ENCODE measurements at regions not wholly inside any gene's neighbourhood (a gene's known extent, or its start where the extent isn't known, plus 50 kb on each side); places are given as distances from the start of the nearest gene placed in this dataset.
"Not testable (repeated sequence)": the region's sequence is repeated elsewhere in the genome, so short reads cannot be mapped to it uniquely, and the experiment has no call there.

GRCh38 chr2:111320965-111321364, 200.3 kb downstream of the BCL2L11 start:
- peak; percentile 9 for DNase-seq

GRCh38 chr2:111323384-111323783, 202.7 kb downstream of the BCL2L11 start:
- not testable (repeated sequence) for DNase-seq

DNA sequence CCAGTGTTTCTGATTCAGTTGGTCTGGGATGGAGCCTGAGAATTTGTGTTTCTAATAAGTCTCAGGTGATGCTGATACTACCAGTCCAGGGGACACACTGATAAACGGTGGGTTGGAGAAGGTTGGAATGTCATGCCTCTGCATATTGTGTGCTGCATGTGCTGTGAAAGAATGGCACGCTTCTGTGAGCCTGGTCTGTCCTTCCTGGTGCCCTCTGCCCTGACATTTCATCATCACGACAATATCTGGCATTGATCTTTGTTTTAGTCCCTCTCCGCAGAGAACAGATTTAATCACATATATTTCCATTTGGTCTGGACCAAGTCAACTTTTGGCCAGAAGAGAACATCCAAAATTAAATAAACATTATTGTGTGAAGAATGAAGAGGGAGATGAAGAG, 207.0 kb downstream of the BCL2L11 start:
- not testable (repeated sequence) for DNase-seq

- DNase-seq, result not testable (repeated sequence)
These were observed 208.6 kb downstream of the BCL2L11 start for GRCh38 chr2:111329309-111329708.

GRCh38 chr2:111331099-111331724, 210.5 kb downstream of the BCL2L11 start:
- DNase-seq, result not testable (repeated sequence)

- not testable (repeated sequence) for DNase-seq
These were observed 214.7 kb downstream of the BCL2L11 start for GRCh38 chr2:111335220-111335907.

- DNase-seq, result not testable (repeated sequence)
These were observed 217.8 kb downstream of the BCL2L11 start for GRCh38 chr2:111338474-111338873.

GRCh38 chr2:111339476-111339875, 218.8 kb downstream of the BCL2L11 start:
- DNase-seq, result not testable (repeated sequence)

DNA sequence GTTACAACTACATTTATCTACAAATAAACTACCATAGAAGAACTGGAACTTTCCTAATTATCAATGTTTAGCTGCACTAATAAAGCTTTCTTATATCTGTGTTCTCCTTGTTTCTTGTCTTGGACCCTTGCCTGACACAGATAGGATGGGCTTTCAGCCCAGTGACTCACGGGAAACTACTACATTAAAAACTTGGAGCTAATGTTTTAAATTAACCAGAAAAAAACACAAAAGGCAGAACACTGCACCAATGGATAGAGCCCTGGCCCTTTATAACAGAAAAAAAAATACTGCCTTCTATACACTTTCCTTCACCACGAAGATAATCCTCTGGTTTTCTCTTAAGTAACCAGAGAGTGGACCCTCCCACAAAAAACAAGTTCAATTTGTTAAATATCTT, 223.9 kb downstream of the BCL2L11 start:
- DNase-seq, result not testable (repeated sequence)

GRCh38 chr2:111345439-111345838, 224.7 kb downstream of the BCL2L11 start:
- DNase-seq, result not testable (repeated sequence)

DNA sequence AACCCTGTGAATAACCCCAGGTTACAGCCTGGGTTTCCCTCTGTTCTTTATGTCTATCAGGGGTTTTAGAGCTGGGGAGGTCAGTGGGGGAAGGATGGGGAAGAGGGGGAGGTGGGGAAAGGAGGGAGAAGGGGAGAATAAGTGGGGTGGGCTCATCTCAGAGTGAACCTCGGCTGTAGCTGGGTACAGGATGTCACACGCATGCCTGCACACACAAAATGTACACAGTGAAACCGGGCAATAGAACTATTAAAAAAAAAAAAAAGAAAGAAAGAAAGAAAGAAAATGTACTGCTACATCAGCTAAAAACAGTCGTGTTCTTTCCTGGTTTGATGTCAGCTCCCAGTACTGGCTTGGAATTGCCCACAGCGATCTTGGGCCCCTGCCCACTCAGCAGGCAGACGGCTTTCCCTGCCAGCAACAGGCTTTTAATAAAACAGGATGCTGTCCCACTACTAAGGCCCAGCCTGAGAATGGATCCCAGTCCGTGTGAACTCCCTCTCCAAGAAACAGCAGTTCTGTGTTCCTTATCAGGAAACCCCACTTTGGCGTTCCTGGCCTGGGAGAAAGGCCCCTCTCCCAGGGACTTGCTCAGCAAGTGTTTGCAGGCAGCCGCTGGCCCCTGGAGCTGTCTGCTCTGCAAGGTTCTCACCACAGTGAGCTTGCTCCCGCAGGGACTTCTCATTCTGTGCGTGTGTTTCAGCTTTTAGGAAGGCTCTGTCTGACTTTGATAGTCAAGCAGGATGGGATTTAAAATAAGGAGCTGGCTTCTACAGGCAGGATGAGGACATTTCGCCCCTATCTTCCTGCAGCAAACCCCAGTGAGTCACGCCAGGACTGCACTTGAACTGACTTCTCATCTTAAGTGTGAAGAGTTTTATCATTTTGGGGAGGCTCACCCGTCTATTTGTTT, 225.6 kb downstream of the BCL2L11 start:
- DNase-seq, result not testable (repeated sequence)

- DNase-seq, result not testable (repeated sequence)
These were observed 227.0 kb downstream of the BCL2L11 start for GRCh38 chr2:111347695-111348094.

DNA sequence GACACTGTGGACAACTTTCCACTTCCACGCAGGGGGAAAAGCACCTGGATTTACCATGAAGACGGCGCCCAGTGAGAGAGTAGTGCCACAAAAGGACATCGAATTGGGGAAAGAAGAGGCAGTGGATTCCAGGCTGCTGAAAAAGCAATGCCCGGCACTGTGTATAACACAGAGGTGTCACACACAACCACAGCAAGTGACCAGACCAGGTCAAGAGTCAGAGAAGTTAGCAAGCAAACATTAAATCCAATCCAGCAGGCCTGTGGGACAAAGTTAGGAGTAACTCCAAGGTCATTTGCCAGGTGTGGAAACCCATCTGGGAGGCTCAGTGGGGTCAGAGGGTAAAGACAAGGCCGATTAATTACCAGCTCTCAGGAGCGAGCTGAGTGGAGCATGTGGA, 227.6 kb downstream of the BCL2L11 start:
- DNase-seq, result not testable (repeated sequence)

GRCh38 chr2:111355022-111355817, 234.5 kb downstream of the BCL2L11 start:
- not testable (repeated sequence) for DNase-seq

GRCh38 chr2:111355823-111356511, 235.3 kb downstream of the BCL2L11 start:
- DNase-seq, result not testable (repeated sequence)

DNA sequence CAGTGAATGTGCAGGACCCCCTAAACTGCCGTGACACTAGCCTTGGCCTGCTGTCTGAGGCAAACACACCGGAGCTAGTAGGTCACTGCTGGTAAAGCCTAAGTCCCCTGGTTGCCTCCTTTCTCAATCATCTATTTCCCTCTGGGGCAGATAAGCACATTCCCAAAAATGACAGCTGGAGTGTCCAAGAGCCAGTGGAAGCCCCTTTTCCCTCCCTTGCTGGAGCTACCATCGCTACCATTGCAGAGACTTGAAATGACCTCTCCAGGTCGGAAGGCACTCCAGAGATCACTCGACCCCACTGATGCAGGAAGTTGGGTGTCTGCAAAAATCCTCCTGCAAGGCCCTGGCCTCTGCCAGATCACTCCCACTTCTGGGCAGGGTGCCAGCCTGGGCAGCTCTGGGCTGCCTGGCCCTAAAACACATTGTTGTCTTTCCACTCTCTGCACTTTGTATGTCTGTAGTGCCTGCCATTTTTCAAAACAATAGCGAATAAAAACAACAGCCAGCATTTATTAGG, 235.9 kb downstream of the BCL2L11 start:
- not testable (repeated sequence) for DNase-seq

GRCh38 chr2:111365986-111366640, 245.4 kb downstream of the BCL2L11 start:
- DNase-seq, result not testable (repeated sequence)

GRCh38 chr2:111366641-111367029, 245.9 kb downstream of the BCL2L11 start:
- DNase-seq, result not testable (repeated sequence)

- DNase-seq, result not testable (repeated sequence)
These were observed 246.4 kb downstream of the BCL2L11 start for GRCh38 chr2:111367080-111367479.

DNA sequence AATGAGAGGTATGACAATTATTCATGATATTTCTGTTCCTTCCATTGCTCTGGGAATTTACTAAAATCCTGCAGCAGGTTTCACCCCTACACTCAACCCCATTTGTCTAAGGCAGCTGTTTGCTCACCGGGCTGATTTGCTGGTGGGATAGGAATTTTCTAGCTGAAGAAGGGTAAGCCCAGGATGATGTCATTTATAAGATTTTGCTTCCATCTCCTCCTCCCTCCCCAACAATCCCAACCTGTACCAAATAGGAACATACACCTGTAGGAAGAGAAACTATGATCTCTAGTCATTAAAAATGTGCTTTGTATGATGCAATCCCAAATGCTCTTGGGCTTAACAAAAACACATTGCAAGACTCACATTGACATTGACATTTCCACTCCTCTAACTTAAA, 247.2 kb downstream of the BCL2L11 start:
- not testable (repeated sequence) for DNase-seq

DNA sequence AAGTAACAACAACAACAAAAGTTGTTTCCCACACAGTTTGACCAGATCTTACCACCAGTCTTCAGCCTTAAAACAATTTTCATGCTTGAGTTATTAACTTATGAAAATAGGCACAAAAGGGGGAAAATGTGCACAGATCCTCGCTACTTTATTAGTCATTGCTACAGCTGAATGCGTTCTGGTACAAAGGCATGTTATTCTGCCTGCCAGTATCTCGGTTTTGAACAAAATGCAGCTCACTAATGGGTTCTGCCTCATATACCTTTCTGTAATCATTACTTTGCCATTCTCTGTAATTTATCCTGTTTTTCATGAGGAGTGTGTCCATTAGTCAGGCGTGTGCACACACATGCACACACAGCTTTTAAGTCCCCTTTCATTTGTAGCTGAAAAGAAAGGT, 247.6 kb downstream of the BCL2L11 start:
- not testable (repeated sequence) for DNase-seq
